ENCODE measurements at regions not wholly inside any gene's neighbourhood (a gene's known extent, or its start where the extent isn't known, plus 50 kb on each side); places are given as distances from the start of the nearest gene placed in this dataset.

- peak; percentile 51 for TF ChIP-seq CTCF (IDR thresholded peaks at IDR 0.05)
- H3K36me3 Mint-ChIP-seq (ENCODE audit: low read depth), result no peaks in the 10 kb centered on the region
- no peak for DNase-seq
- peaks cover 21% of the 10 kb centered on the region for H3K4me1 Mint-ChIP-seq (ENCODE audit: low read depth)
- H3K27ac Mint-ChIP-seq, result no peak overlapping the region
- H3K9me3 Mint-ChIP-seq, result no peaks in the 10 kb centered on the region
- no peak overlapping the region for H3K4me3 Mint-ChIP-seq
- H3K27me3 Mint-ChIP-seq (ENCODE audit: insufficient read depth), result peaks cover 1% of the 10 kb centered on the region
Observed at GRCh38 chr2:53018825-53019425, 748.7 kb upstream of the CHAC2 start.

GRCh38 chr2:53006980-53007379 lies 760.6 kb upstream of the CHAC2 start:
- H3K4me3 Mint-ChIP-seq, result no peak overlapping the region
- no peak for TF ChIP-seq CTCF (IDR thresholded peaks at IDR 0.05)
- no peak overlapping the region for H3K27ac Mint-ChIP-seq
- DNase-seq, result no peak
- peaks cover 10% of the 10 kb centered on the region for H3K27me3 Mint-ChIP-seq (ENCODE audit: insufficient read depth)
- no peaks in the 10 kb centered on the region for H3K9me3 Mint-ChIP-seq
- no peaks in the 10 kb centered on the region for H3K36me3 Mint-ChIP-seq (ENCODE audit: low read depth)
- H3K4me1 Mint-ChIP-seq (ENCODE audit: low read depth), result peaks cover 9% of the 10 kb centered on the region; the same call in 1 of the 2 replicates

- Mint-ChIP-seq H3K9me3 (no peaks in the 10 kb centered on the region), H3K36me3 (ENCODE audit: low read depth) (no peaks in the 10 kb centered on the region), H3K27ac (no peak overlapping the region), H3K4me1 (ENCODE audit: low read depth) (peaks cover 9% of the 10 kb centered on the region; the same call in 1 of the 2 replicates), H3K4me3 (peak overlapping the region; percentile 23; the same call in 1 of the 2 replicates), H3K27me3 (ENCODE audit: insufficient read depth) (peaks cover 10% of the 10 kb centered on the region)
- no peak for TF ChIP-seq CTCF (IDR thresholded peaks at IDR 0.05)
- no peak for DNase-seq
Observed at GRCh38 chr2:53004413-53004812, 763.2 kb upstream of the CHAC2 start.

GRCh38 chr2:52995424-52995823 lies 772.2 kb upstream of the CHAC2 start:
- H3K27me3 Mint-ChIP-seq (ENCODE audit: insufficient read depth), result no peaks in the 10 kb centered on the region; the same call in 1 of the 2 replicates
- no peak for TF ChIP-seq CTCF (IDR thresholded peaks at IDR 0.05)
- DNase-seq, result no peak
- H3K36me3 Mint-ChIP-seq (ENCODE audit: low read depth), result no peaks in the 10 kb centered on the region
- no peak overlapping the region for H3K4me3 Mint-ChIP-seq
- H3K9me3 Mint-ChIP-seq, result peaks cover 12% of the 10 kb centered on the region
- no peak overlapping the region for H3K27ac Mint-ChIP-seq
- no peaks in the 10 kb centered on the region; the same call in 1 of the 2 replicates for H3K4me1 Mint-ChIP-seq (ENCODE audit: low read depth)

GRCh38 chr2:52976143-52976949 lies 791.3 kb upstream of the CHAC2 start:
- H3K36me3 Mint-ChIP-seq (ENCODE audit: low read depth), result no peaks in the 10 kb centered on the region
- no peak for DNase-seq
- peak; percentile 70 for TF ChIP-seq CTCF (IDR thresholded peaks at IDR 0.05)
- no peaks in the 10 kb centered on the region; the same call in 1 of the 2 replicates for H3K27me3 Mint-ChIP-seq (ENCODE audit: insufficient read depth)
- H3K27ac Mint-ChIP-seq, result no peak overlapping the region
- no peak overlapping the region for H3K4me3 Mint-ChIP-seq
- H3K4me1 Mint-ChIP-seq (ENCODE audit: low read depth), result no peaks in the 10 kb centered on the region
- no peaks in the 10 kb centered on the region for H3K9me3 Mint-ChIP-seq

Measured in HFFc6 (cell line).